GM19023 (cell line): ENCODE measurements at regions not wholly inside any gene's neighbourhood (a gene's known extent, or its start where the extent isn't known, plus 50 kb on each side); places are given as distances from the start of the nearest gene placed in this dataset.
"Not testable (repeated sequence)": the region's sequence is repeated elsewhere in the genome, so short reads cannot be mapped to it uniquely, and the experiment has no call there.

Source experiments
- ATAC-seq: cut with Tn5 transposase; IDR thresholded peaks from one replicate; pipeline ENCODE4 v1.9.1; 2021; ENCODE audit warnings: mild to moderate bottlenecking, moderate library complexity; ENCODE audit not compliant: unreplicated experiment

GRCh38 chr14:49946320-49947141, 53.6 kb downstream of the ARF6 start:
- no peak for ATAC-seq

- no peak for ATAC-seq
Observed at GRCh38 chr14:49947506-49947905, 54.6 kb downstream of the ARF6 start.

GRCh38 chr14:49950275-49951228, 57.7 kb downstream of the ARF6 start:
- ATAC-seq, result no peak

GRCh38 chr14:49951229-49951607, 58.3 kb downstream of the ARF6 start:
- ATAC-seq, result no peak

- no peak for ATAC-seq
Observed at GRCh38 chr14:49951691-49952345, 58.9 kb downstream of the ARF6 start.

GRCh38 chr14:49953196-49953595, 60.3 kb downstream of the ARF6 start:
- no peak for ATAC-seq

- no peak for ATAC-seq
Observed at GRCh38 chr14:49954171-49954631, 61.3 kb downstream of the ARF6 start.

- no peak for ATAC-seq
Observed at GRCh38 chr14:49955024-49955423, 62.1 kb downstream of the ARF6 start.

- no peak for ATAC-seq
Observed at GRCh38 chr14:49957089-49957852, 64.4 kb downstream of the ARF6 start.

- ATAC-seq, result peak; percentile 48
Observed at GRCh38 chr14:49959822-49960408, 67.0 kb downstream of the ARF6 start.

GRCh38 chr14:49960453-49960852, 67.6 kb downstream of the ARF6 start:
- no peak for ATAC-seq

GRCh38 chr14:49961270-49962222, 68.7 kb downstream of the ARF6 start:
- ATAC-seq, result peak; percentile 61

GRCh38 chr14:49962621-49963020, 69.7 kb downstream of the ARF6 start:
- ATAC-seq, result peak; percentile 37

- not testable (repeated sequence) for ATAC-seq
Observed at GRCh38 chr14:49965068-49965651, 72.3 kb downstream of the ARF6 start.

- ATAC-seq, result no peak
Observed at GRCh38 chr14:49966304-49966809, 73.5 kb downstream of the ARF6 start.

GRCh38 chr14:49966971-49967630, 74.2 kb downstream of the ARF6 start:
- no peak for ATAC-seq

GRCh38 chr14:49969961-49970360, 77.1 kb downstream of the ARF6 start:
- no peak for ATAC-seq
